ENCODE measurements at regions not wholly inside any gene's neighbourhood (a gene's known extent, or its start where the extent isn't known, plus 50 kb on each side); places are given as distances from the start of the nearest gene placed in this dataset.
"Not testable (repeated sequence)": the region's sequence is repeated elsewhere in the genome, so short reads cannot be mapped to it uniquely, and the experiment has no call there.

- Mint-ChIP-seq H3K27ac (no peak overlapping the region), H3K4me1 (peaks cover 14% of the 10 kb centered on the region), H3K27me3 (ENCODE audit: low read depth) (no peaks in the 10 kb centered on the region), H3K9me3 (no peaks in the 10 kb centered on the region), H3K36me3 (no peaks in the 10 kb centered on the region), H3K4me3 (no peak overlapping the region)
- TF ChIP-seq, protein P1, sequence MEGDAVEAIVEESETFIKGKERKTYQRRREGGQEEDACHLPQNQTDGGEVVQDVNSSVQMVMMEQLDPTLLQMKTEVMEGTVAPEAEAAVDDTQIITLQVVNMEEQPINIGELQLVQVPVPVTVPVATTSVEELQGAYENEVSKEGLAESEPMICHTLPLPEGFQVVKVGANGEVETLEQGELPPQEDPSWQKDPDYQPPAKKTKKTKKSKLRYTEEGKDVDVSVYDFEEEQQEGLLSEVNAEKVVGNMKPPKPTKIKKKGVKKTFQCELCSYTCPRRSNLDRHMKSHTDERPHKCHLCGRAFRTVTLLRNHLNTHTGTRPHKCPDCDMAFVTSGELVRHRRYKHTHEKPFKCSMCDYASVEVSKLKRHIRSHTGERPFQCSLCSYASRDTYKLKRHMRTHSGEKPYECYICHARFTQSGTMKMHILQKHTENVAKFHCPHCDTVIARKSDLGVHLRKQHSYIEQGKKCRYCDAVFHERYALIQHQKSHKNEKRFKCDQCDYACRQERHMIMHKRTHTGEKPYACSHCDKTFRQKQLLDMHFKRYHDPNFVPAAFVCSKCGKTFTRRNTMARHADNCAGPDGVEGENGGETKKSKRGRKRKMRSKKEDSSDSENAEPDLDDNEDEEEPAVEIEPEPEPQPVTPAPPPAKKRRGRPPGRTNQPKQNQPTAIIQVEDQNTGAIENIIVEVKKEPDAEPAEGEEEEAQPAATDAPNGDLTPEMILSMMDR (IDR thresholded peaks at IDR 0.05; ENCODE audit: unreplicated experiment), result no peak
- DNase-seq (ENCODE audit: low spot score in 2 of 2, unreplicated experiment in 2 of 2), result no peak
These were observed 428.7 kb upstream of the AKR1E2 start for GRCh38 chr10:4397337-4397736.

GRCh38 chr10:4396401-4397283 lies 429.4 kb upstream of the AKR1E2 start:
- H3K27ac Mint-ChIP-seq, result no peak overlapping the region

GRCh38 chr10:4395731-4396130 lies 430.3 kb upstream of the AKR1E2 start:
- Mint-ChIP-seq H3K9me3 (no peaks in the 10 kb centered on the region), H3K36me3 (no peaks in the 10 kb centered on the region), H3K27me3 (ENCODE audit: low read depth) (no peaks in the 10 kb centered on the region), H3K4me3 (no peak overlapping the region), H3K4me1 (peaks cover 14% of the 10 kb centered on the region), H3K27ac (no peak overlapping the region)
- TF ChIP-seq, protein P1 (IDR thresholded peaks at IDR 0.05; ENCODE audit: unreplicated experiment), result no peak
- no peak for DNase-seq (ENCODE audit: low spot score in 2 of 2, unreplicated experiment in 2 of 2)

More at GRCh38 chr10:4396401-4397283, 429.4 kb upstream of the AKR1E2 start:
- H3K9me3 Mint-ChIP-seq, result no peaks in the 10 kb centered on the region
- TF ChIP-seq, protein P1 (IDR thresholded peaks at IDR 0.05; ENCODE audit: unreplicated experiment), result no peak
- no peak overlapping the region for H3K4me3 Mint-ChIP-seq
- no peak for DNase-seq (ENCODE audit: low spot score in 2 of 2, unreplicated experiment in 2 of 2)
- H3K4me1 Mint-ChIP-seq, result peaks cover 14% of the 10 kb centered on the region
- H3K27me3 Mint-ChIP-seq (ENCODE audit: low read depth), result no peaks in the 10 kb centered on the region
- no peaks in the 10 kb centered on the region for H3K36me3 Mint-ChIP-seq

DNA sequence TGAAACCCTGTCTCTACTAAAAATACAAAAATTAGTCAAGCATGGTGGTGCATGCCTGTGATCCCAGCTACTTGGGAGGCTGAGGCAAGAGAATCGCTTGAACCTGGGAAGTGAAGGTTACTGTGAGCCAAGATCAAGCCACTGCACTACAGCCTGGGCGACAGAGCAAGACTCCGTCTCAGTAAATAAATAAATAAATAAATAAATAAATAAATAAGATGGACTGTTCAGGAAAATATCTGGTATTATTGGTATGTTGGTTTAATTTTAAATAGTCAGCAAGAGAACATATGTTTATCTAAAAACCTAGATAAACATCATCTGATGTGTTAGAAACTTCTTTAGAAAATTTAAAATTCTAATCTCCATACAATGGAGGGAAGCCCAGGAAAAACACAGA lies 431.6 kb upstream of the AKR1E2 start:
- not testable (repeated sequence) for H3K9me3 Mint-ChIP-seq, H3K36me3 Mint-ChIP-seq

DNA sequence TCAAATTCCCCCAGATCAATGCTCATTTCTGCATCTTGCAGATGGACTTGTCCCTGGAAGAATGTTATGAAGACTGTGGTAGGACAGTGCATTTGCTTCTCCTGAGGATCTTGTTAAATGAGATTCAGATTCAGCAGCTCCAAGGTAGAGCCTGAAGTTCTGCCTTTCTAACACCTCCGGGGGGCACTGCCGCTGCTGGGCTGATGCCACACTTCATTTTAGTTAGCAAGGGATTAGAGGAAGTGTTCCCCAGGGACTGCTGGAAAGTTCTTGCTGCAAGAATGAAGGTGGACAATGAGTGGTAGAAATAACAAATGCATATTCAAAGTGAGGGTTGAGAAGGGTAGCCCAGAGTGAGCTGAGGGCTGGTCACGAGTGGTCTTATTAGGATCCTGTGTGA lies 434.3 kb upstream of the AKR1E2 start:
- no peaks in the 10 kb centered on the region for H3K4me1 Mint-ChIP-seq
- no peaks in the 10 kb centered on the region for H3K27me3 Mint-ChIP-seq (ENCODE audit: low read depth)
- TF ChIP-seq, protein P1 (IDR thresholded peaks at IDR 0.05; ENCODE audit: unreplicated experiment), result no peak
- no peak overlapping the region for H3K27ac Mint-ChIP-seq
- DNase-seq (ENCODE audit: low spot score in 2 of 2, unreplicated experiment in 2 of 2), result no peak
- no peak overlapping the region for H3K4me3 Mint-ChIP-seq
- no peaks in the 10 kb centered on the region for H3K36me3 Mint-ChIP-seq
- no peaks in the 10 kb centered on the region for H3K9me3 Mint-ChIP-seq

More for the DNA sequence above, 431.6 kb upstream of the AKR1E2 start:
- H3K4me1 Mint-ChIP-seq, result peaks cover 11% of the 10 kb centered on the region
- DNase-seq (ENCODE audit: low spot score in 2 of 2, unreplicated experiment in 2 of 2); H3K4me3 Mint-ChIP-seq; H3K27ac Mint-ChIP-seq; H3K27me3 Mint-ChIP-seq (ENCODE audit: low read depth): not testable (repeated sequence)

DNA sequence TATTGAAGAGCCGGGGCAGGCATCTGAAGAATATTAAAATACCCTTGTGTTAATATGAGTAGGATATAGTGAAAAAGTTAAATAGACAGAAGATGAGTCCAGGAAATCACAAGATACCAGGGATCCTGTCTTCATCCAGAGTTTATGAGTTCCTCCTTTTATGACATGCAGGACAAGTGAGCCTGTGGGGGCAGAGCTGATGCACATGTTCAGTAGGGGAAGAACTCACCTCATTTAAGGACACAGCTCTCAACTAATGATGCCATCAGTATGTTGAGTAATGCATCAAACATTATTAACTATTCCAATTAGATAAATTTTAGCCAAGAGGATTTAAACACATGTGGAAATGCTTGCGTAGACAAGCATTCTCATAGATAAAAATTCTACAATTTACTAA lies 435.8 kb upstream of the AKR1E2 start:
- no peaks in the 10 kb centered on the region for H3K9me3 Mint-ChIP-seq
- DNase-seq (ENCODE audit: low spot score in 2 of 2, unreplicated experiment in 2 of 2), result no peak
- H3K36me3 Mint-ChIP-seq, result no peaks in the 10 kb centered on the region
- TF ChIP-seq, protein P1 (IDR thresholded peaks at IDR 0.05; ENCODE audit: unreplicated experiment), result no peak
- no peaks in the 10 kb centered on the region for H3K27me3 Mint-ChIP-seq (ENCODE audit: low read depth)
- no peak overlapping the region for H3K27ac Mint-ChIP-seq
- no peak overlapping the region for H3K4me3 Mint-ChIP-seq
- peaks cover 6% of the 10 kb centered on the region for H3K4me1 Mint-ChIP-seq
